ENCODE measurements at regions not wholly inside any gene's neighbourhood (a gene's known extent, or its start where the extent isn't known, plus 50 kb on each side); places are given as distances from the start of the nearest gene placed in this dataset.
"Not testable (repeated sequence)": the region's sequence is repeated elsewhere in the genome, so short reads cannot be mapped to it uniquely, and the experiment has no call there.

- no peak for TF ChIP-seq ZBTB43 (CRISPR knock-in tag; conservative IDR thresholded peaks at IDR 0.05)
- TF ChIP-seq PBX2 (CRISPR knock-in tag; IDR thresholded peaks at IDR 0.05): no peak
- no peak for TF ChIP-seq CENPT (CRISPR knock-in tag; IDR thresholded peaks at IDR 0.05; ENCODE audit: low read depth)
- no peak for TF ChIP-seq ZNF75D (CRISPR knock-in tag; IDR thresholded peaks at IDR 0.05; ENCODE audit: borderline replicate concordance)
- TF ChIP-seq ZNF180 (CRISPR knock-in tag; IDR thresholded peaks at IDR 0.05; ENCODE audit: borderline replicate concordance, low read depth): no peak
- no peak for TF ChIP-seq SRSF4 (IDR thresholded peaks at IDR 0.05; ENCODE audit: low read depth, low read length, poor library complexity, severe bottlenecking)
- no peak for TF ChIP-seq STAT6 (CRISPR knock-in tag; IDR thresholded peaks at IDR 0.05; ENCODE audit: borderline replicate concordance)
- TF ChIP-seq ZNF337 (CRISPR knock-in tag; IDR thresholded peaks at IDR 0.05; ENCODE audit: borderline replicate concordance, low read depth): no peak
- TF ChIP-seq PBX3 (CRISPR knock-in tag; IDR thresholded peaks at IDR 0.05; ENCODE audit: borderline replicate concordance): no peak
- TF ChIP-seq CHCHD3 (CRISPR knock-in tag; IDR thresholded peaks at IDR 0.05): no peak
Observed at GRCh38 chr9:29245351-29245750, 1672.1 kb upstream of the C9orf72 start (continued).

GRCh38 chr9:29270400-29270799 lies 1697.1 kb upstream of the C9orf72 start:
- H3K27me3 ChIP-seq (ENCODE audit: control insufficient read depth in 1 of 2, insufficient read depth in 2 of 2, low read length in 2 of 2); H3K36me3 ChIP-seq (replicated peaks in 1 of 2; ENCODE audit: control insufficient read depth in 1 of 2, insufficient read depth in 2 of 2, low read length in 2 of 2); H3K4me3 ChIP-seq (replicated peaks in 1 of 3; ENCODE audit: insufficient read depth in 1 of 3, low read depth in 2 of 3, low read length in 3 of 3); H3K9me3 ChIP-seq (ENCODE audit: low read length); H3K27ac ChIP-seq (ENCODE audit: extremely low read length, insufficient read depth, low read length); in situ Hi-C loops (cut with HindIII; ENCODE audit: extremely low pct_ligation_motif_present, low pct_unique_long_range_greater_than_20kb); H2AFZ ChIP-seq (ENCODE audit: low read length); H3K9ac ChIP-seq (ENCODE audit: insufficient read depth, low read depth, low read length); intact Hi-C loops (cut with micrococcal nuclease; ENCODE audit: unreplicated experiment); POLR2A ChIA-PET; H3K4me1 ChIP-seq (ENCODE audit: insufficient read depth, low read length); CTCF ChIA-PET (ENCODE audit: low intra/inter-chr PET ratio, low total read pairs); FAIRE-seq; H3K4me2 ChIP-seq (ENCODE audit: low read depth, low read length); DNase-seq (ENCODE audit: low spot score); H3K79me2 ChIP-seq (ENCODE audit: insufficient read depth, low read length); BruUV-seq (replicated peaks); ATAC-seq; H4K20me1 ChIP-seq (ENCODE audit: insufficient read depth, low read length): not testable (repeated sequence)
- WGBS (ENCODE audit: low lambda C conversion rate): 0% methylated on average over 3 of the region's 8 CpGs
